HEK293 (cell line): ENCODE measurements at regions not wholly inside any gene's neighbourhood (a gene's known extent, or its start where the extent isn't known, plus 50 kb on each side); places are given as distances from the start of the nearest gene placed in this dataset.

Experiments used
- CTCF ChIA-PET: fragments of 350-600 bp; formaldehyde crosslinking; extraction: SDS; loops from one replicate; lab custom pipeline; 2021; ENCODE audit warnings: antibody characterized with exemption; lab: Yijun Ruan, JAX
- POLR2A ChIA-PET: fragments of 300-600 bp; formaldehyde crosslinking; extraction: SDS; loops from one replicate; lab custom pipeline; 2020; ENCODE audit warnings: antibody characterized with exemption, inconsistent platforms; lab: Yijun Ruan, JAX
- H3K27ac ChIP-seq: fragments of 200-500 bp; sonication (Bioruptor generic); 2 replicates; pipeline ENCODE4 v1.5.1; 2014; ENCODE audit warnings: low read depth, low read length, control low read depth, inconsistent platforms; ENCODE audit errors: extremely low read depth
- H3K36me3 ChIP-seq, 2 experiments: fragments of 200-500 bp in 1 of 2; sonication (Bioruptor generic) in 1 of 2; 1 replicate in 1 of 2; 2 replicates in 1 of 2; pipeline ENCODE4 v1.5.1; 2014 to 2017; ENCODE audit warnings: inconsistent platforms in 2 of 2, low read length in 2 of 2; ENCODE audit not compliant: control insufficient read depth in 2 of 2, insufficient read depth in 1 of 2
- H3K4me1 ChIP-seq: fragments of 200-500 bp; sonication (Bioruptor generic); 2 replicates; pipeline ENCODE4 v1.5.1; 2014; ENCODE audit warnings: mild to moderate bottlenecking, low read length, inconsistent platforms; ENCODE audit not compliant: control insufficient read depth, insufficient read depth
- H3K4me3 ChIP-seq: 2 replicates; pipeline ENCODE4 v1.5.1; 2011; ENCODE audit warnings: low read depth, mild to moderate bottlenecking, control low read depth, low read length, moderate library complexity
- H3K9me3 ChIP-seq: fragments of 200-500 bp; sonication (Bioruptor generic); 2 replicates; pipeline ENCODE4 v1.5.1; 2014; ENCODE audit warnings: low read depth, low read length, inconsistent platforms; ENCODE audit not compliant: control insufficient read depth, insufficient read depth
- HOXA7 ChIP-seq: sonication (generic); formaldehyde crosslinking; IDR thresholded peaks from 2 replicates; pipeline ENCODE4 v1.8.1; 2022; ENCODE audit warnings: missing genetic modification reagents, borderline replicate concordance
- KLF7 ChIP-seq: fragments of 450-650 bp; formaldehyde crosslinking; IDR thresholded peaks from 2 replicates; pipeline ENCODE4 v1.5.1; 2016; ENCODE audit warnings: missing biosample characterization, missing genetic modification characterization, borderline replicate concordance
- MYNN ChIP-seq: fragments of 450-650 bp; formaldehyde crosslinking; IDR thresholded peaks from 2 replicates; pipeline ENCODE4 v1.5.1; 2016; ENCODE audit warnings: missing biosample characterization, missing genetic modification characterization, borderline replicate concordance
- ZBTB21 ChIP-seq: fragments of 450-650 bp; formaldehyde crosslinking; IDR thresholded peaks from 2 replicates; pipeline ENCODE4 v1.5.1; 2017; ENCODE audit warnings: missing biosample characterization, missing genetic modification characterization
- ZIC2 ChIP-seq: fragments of 450-650 bp; formaldehyde crosslinking; IDR thresholded peaks from 2 replicates; pipeline ENCODE4 v1.5.1; 2016; ENCODE audit warnings: missing biosample characterization, missing genetic modification characterization
- ZNF19 ChIP-seq: fragments of 450-650 bp; formaldehyde crosslinking; IDR thresholded peaks from 2 replicates; pipeline ENCODE4; 2016; ENCODE audit warnings: missing biosample characterization, missing genetic modification characterization, low read depth
- ZNF202 ChIP-seq: fragments of 450-650 bp; formaldehyde crosslinking; IDR thresholded peaks from 2 replicates; pipeline ENCODE4 v1.5.1; 2016; ENCODE audit warnings: missing biosample characterization, missing genetic modification characterization, borderline replicate concordance
- ZNF341 ChIP-seq: fragments of 450-650 bp; formaldehyde crosslinking; IDR thresholded peaks from 2 replicates; pipeline ENCODE4; 2016; ENCODE audit warnings: low read depth, missing biosample characterization, missing genetic modification characterization
- ZNF549 ChIP-seq: fragments of 450-650 bp; IDR thresholded peaks from 2 replicates; pipeline ENCODE4 v1.5.1; 2018; ENCODE audit warnings: missing biosample characterization, missing genetic modification characterization, mild to moderate bottlenecking, inconsistent platforms, moderate library complexity
- ZNF658 ChIP-seq: fragments of 450-650 bp; formaldehyde crosslinking; IDR thresholded peaks from 2 replicates; pipeline ENCODE4; 2016; ENCODE audit warnings: missing biosample characterization, missing genetic modification characterization
- ZSCAN23 ChIP-seq: fragments of 450-650 bp; formaldehyde crosslinking; IDR thresholded peaks from 2 replicates; pipeline ENCODE4 v1.5.1; 2016; ENCODE audit warnings: missing biosample characterization, missing genetic modification characterization
- ZSCAN30 ChIP-seq: fragments of 450-650 bp; IDR thresholded peaks from 2 replicates; pipeline ENCODE4 v1.5.1; 2018; ENCODE audit warnings: missing biosample characterization, mild to moderate bottlenecking, missing genetic modification characterization, moderate library complexity
- ZXDB ChIP-seq: fragments of 450-650 bp; formaldehyde crosslinking; IDR thresholded peaks from 2 replicates; pipeline ENCODE4 v1.5.1; 2016; ENCODE audit warnings: missing biosample characterization, missing genetic modification characterization
- TF ChIP-seq, protein P1 (sequence below): sonication (generic); formaldehyde crosslinking; IDR thresholded peaks from 2 replicates; pipeline ENCODE4 v1.8.1; 2022; ENCODE audit warnings: mild to moderate bottlenecking, moderate library complexity, missing genetic modification reagents
- TF ChIP-seq, protein P2 (sequence below): fragments of 450-650 bp; formaldehyde crosslinking; IDR thresholded peaks from 2 replicates; pipeline ENCODE4 v1.5.1; 2016; ENCODE audit warnings: missing biosample characterization, missing genetic modification characterization
- TF ChIP-seq, protein P3 (sequence below): fragments of 450-650 bp; formaldehyde crosslinking; IDR thresholded peaks from 2 replicates; pipeline ENCODE4 v1.5.1; 2016; ENCODE audit warnings: missing biosample characterization, missing genetic modification characterization

DNA sequence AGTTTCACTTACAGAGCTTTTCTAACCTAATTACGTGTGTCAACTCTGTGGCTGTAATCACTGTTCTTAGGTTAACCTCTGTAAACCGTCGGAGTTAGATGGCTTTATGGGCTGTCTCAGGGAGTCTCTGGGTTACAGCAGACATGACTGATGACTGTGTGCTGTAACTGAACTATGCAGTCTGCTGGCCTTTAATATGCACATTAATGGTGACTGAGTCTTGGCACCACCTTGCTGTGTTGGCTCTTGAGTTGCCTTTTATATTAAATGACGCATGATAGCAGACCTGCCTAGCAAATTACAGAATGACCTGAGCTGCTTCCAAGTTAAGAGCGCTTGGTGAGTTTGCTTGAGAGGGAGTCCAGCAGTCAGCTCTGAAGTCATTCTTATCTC lies 90.1 kb downstream of the ACKR3 start (continued):
- no peak for TF ChIP-seq ZXDB (tag by site-specific recombination)
- no peak for TF ChIP-seq ZNF658
- no peak for TF ChIP-seq ZNF549
- TF ChIP-seq ZNF19: no peak
- TF ChIP-seq MYNN (tag by site-specific recombination): peak; percentile 68; the same call in 1 of the 2 replicates

DNA sequence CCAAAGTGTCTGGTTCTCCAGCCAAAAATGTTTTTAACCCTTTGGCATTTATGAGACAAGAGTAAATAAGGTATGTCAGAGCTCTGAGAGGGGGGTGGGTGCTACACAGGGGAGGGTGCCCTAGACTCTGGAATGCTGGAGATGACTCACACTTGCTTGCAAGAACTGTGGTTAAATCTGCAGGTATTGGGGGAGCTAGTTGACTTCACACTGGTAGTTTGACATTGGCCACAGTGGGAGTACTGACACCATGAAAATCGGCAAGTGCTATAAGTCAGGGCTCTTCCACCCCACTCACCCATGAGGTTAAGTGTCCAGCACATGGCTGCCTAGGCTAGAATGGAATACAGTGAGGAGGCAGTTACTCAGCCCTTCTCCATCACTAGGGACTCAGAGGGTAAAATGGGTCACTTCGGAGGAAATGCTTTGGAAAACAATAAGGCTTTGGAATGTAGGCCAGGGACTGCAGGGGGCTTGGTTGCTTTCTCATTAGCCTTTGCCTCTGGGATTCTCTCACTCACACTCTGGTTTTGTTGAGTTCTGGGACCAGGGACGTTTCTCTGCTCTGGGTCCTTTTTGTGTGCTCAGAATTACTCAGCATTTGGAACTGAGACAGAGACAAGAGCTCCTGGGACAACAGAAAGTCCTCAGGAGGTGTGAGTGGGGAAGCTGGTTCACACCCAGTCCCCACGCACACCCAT lies 91.6 kb downstream of the ACKR3 start:
- ChIA-PET POLR2A (interaction anchor here (0.6 kb wide), 2 partner anchors 27 to 109 kb away, joined by 3 read pairs; no protein-coding TSS in a partner anchor), CTCF (interaction anchor here (0.7 kb wide), 2 partner anchors 10 to 1086 kb away, joined by 3 to 4 read pairs; no protein-coding TSS in a partner anchor)
- no peak for TF ChIP-seq ZNF202 (tag by site-specific recombination)
- 0 out of 2 replicates have a peak, but pooled peaks have one; percentile 15 for TF ChIP-seq ZIC2 (tag by site-specific recombination)
- no peak for TF ChIP-seq ZBTB21 (tag by site-specific recombination)
- TF ChIP-seq, protein P1, sequence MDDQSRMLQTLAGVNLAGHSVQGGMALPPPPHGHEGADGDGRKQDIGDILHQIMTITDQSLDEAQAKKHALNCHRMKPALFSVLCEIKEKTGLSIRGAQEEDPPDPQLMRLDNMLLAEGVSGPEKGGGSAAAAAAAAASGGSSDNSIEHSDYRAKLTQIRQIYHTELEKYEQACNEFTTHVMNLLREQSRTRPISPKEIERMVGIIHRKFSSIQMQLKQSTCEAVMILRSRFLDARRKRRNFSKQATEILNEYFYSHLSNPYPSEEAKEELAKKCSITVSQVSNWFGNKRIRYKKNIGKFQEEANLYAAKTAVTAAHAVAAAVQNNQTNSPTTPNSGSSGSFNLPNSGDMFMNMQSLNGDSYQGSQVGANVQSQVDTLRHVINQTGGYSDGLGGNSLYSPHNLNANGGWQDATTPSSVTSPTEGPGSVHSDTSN: no peak
- TF ChIP-seq ZNF341 (tag by site-specific recombination): peak; percentile 38; the same call in 1 of the 2 replicates
- Histone ChIP-seq H3K27ac (no peak overlapping the region), H3K9me3 (no peaks in the 10 kb centered on the region), H3K4me1 (peaks cover 6% of the 10 kb centered on the region; the same call in 1 of the 2 replicates), H3K4me3 (no peak overlapping the region), H3K36me3 (no peaks in the 10 kb centered on the region)

DNA sequence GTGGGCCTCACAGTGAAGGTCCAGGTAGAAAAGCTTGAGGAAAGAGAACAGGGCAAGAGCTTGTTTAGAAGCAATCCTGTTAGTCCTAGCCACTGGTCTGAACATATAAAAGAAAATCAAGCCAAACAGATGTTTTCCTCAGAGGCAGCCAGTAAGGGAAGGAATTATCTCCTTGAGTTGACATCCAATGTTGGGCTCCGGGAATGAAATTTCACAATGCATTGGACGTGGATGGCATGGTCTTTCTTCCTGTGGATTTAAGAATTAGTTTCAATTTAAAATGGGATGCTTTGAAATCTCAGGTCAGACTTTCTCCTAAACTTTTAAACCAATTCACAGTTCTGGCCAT lies 92.1 kb downstream of the ACKR3 start:
- no peak overlapping the region for H3K27ac ChIP-seq
- H3K36me3 ChIP-seq: no peaks in the 10 kb centered on the region
- no peaks in the 10 kb centered on the region for H3K9me3 ChIP-seq
- POLR2A ChIA-PET: no interaction called here
- H3K4me1 ChIP-seq: peaks cover 6% of the 10 kb centered on the region; the same call in 1 of the 2 replicates
- TF ChIP-seq, protein P2, sequence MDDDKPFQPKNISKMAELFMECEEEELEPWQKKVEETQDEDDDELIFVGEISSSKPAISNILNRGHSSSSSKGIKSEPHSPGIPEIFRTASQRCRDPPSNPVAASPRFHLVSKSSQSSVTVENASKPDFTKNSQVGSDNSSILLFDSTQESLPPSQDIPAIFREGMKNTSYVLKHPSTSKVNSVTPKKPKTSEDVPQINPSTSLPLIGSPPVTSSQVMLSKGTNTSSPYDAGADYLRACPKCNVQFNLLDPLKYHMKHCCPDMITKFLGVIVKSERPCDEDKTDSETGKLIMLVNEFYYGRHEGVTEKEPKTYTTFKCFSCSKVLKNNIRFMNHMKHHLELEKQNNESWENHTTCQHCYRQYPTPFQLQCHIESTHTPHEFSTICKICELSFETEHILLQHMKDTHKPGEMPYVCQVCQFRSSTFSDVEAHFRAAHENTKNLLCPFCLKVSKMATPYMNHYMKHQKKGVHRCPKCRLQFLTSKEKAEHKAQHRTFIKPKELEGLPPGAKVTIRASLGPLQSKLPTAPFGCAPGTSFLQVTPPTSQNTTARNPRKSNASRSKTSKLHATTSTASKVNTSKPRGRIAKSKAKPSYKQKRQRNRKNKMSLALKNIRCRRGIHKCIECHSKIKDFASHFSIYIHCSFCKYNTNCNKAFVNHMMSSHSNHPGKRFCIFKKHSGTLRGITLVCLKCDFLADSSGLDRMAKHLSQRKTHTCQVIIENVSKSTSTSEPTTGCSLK (tag by site-specific recombination): no peak
- no peak for TF ChIP-seq ZSCAN23
- no peak for TF ChIP-seq HOXA7 (CRISPR knock-in tag)
- no peak for TF ChIP-seq KLF7 (tag by site-specific recombination)
- TF ChIP-seq, protein P3, sequence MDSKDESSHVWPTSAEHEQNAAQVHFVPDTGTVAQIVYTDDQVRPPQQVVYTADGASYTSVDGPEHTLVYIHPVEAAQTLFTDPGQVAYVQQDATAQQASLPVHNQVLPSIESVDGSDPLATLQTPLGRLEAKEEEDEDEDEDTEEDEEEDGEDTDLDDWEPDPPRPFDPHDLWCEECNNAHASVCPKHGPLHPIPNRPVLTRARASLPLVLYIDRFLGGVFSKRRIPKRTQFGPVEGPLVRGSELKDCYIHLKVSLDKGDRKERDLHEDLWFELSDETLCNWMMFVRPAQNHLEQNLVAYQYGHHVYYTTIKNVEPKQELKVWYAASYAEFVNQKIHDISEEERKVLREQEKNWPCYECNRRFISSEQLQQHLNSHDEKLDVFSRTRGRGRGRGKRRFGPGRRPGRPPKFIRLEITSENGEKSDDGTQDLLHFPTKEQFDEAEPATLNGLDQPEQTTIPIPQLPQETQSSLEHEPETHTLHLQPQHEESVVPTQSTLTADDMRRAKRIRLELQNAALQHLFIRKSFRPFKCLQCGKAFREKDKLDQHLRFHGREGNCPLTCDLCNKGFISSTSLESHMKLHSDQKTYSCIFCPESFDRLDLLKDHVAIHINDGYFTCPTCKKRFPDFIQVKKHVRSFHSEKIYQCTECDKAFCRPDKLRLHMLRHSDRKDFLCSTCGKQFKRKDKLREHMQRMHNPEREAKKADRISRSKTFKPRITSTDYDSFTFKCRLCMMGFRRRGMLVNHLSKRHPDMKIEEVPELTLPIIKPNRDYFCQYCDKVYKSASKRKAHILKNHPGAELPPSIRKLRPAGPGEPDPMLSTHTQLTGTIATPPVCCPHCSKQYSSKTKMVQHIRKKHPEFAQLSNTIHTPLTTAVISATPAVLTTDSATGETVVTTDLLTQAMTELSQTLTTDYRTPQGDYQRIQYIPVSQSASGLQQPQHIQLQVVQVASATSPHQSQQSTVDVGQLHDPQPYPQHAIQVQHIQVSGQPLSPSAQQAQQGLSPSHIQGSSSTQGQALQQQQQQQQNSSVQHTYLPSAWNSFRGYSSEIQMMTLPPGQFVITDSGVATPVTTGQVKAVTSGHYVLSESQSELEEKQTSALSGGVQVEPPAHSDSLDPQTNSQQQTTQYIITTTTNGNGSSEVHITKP (tag by site-specific recombination): no peak
- TF ChIP-seq ZSCAN30 (tag by site-specific recombination): no peak
- no peak overlapping the region for H3K4me3 ChIP-seq
- CTCF ChIA-PET: no interaction called here
